ENCODE measurements at regions not wholly inside any gene's neighbourhood (a gene's known extent, or its start where the extent isn't known, plus 50 kb on each side); places are given as distances from the start of the nearest gene placed in this dataset.

DNA sequence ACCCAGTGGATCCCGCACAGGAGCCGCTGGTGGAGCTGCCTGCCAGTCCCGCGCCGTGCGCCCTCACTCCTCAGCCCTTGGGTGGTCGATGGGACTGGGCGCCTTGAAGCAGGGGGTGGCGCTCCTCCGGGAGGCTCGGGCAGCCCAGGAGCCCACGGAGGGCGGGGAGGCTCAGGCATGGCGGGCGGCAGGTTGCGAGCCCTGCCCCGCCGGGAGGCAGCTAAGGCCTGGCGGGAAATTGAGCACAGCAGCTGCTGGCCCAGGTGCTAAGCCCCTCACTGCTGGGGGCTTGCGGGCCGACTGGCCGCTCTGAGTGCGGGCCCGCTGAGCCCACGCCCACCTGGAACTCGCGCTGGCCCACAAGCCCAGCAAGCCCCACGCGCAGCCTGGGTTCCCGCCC lies 127.1 kb upstream of the TMEM164 start (continued):
- TF ChIP-seq IRF5 (IDR thresholded peaks at IDR 0.05; ENCODE audit: borderline replicate concordance): no peak
- TF ChIP-seq ZBTB4 (CRISPR knock-in tag; IDR thresholded peaks at IDR 0.05): no peak
- TF ChIP-seq SIN3A (IDR thresholded peaks at IDR 0.05; ENCODE audit: low read depth, low read length): no peak

DNA sequence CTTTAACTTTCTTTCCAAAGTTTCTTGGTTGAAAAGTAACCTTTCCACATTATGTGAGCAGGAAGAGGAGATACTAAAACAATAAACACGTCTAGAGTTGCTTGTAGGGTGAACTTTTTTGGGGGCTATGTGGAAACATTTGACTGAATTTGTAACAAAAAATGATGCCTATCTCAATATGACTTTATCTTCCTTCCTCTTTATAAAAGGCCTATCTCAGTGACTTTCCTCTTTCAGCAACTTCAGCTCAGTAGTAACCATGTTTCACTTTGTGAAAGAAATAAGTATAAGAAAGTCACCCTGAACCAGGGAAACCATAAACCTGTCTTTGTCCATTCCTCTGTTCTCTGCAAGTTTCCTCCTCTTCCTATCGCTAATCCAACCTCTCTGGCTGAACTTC lies 124.7 kb upstream of the TMEM164 start:
- FAIRE-seq (no peak), DNase-seq (ENCODE audit: low read depth, low spot score) (no peak), ATAC-seq (no peak)
- TF ChIP-seq ASH2L (IDR thresholded peaks at IDR 0.05; ENCODE audit: borderline replicate concordance, low read depth) (no peak), ZNF274 (IDR thresholded peaks at IDR 0.05; ENCODE audit: insufficient read depth, insufficient read length) (no peak)
- Histone ChIP-seq H3K79me2 (ENCODE audit: control insufficient read depth, insufficient read depth, low read length) (no peaks in the 10 kb centered on the region), H3K4me2 (ENCODE audit: control insufficient read depth, insufficient read depth) (no peak overlapping the region), H4K20me1 (ENCODE audit: control insufficient read depth, insufficient read depth) (no peaks in the 10 kb centered on the region), H2AFZ (ENCODE audit: control insufficient read depth, low read depth, low read length) (no peak overlapping the region), H3K9me3 (replicated peaks; ENCODE audit: control insufficient read depth, insufficient read depth, low read length) (no peaks in the 10 kb centered on the region), H3K4me3 (no peak overlapping the region), H3K27ac (ENCODE audit: control insufficient read depth, insufficient read depth) (no peak overlapping the region), H3K4me1 (ENCODE audit: control insufficient read depth, insufficient read depth, low read length) (no peaks in the 10 kb centered on the region), H3K9ac (ENCODE audit: control insufficient read depth, insufficient read depth, low read length) (no peak overlapping the region), H3K27me3 (replicated peaks in 1 of 2; ENCODE audit: control insufficient read depth in 2 of 2, insufficient read depth in 2 of 2, low read length in 1 of 2) (no peaks in the 10 kb centered on the region), H3K36me3 (ENCODE audit: control insufficient read depth in 2 of 2, insufficient read depth in 2 of 2, low read length in 1 of 2) (no peaks in the 10 kb centered on the region)
- in situ Hi-C loops (cut with MboI): no loop called here
- ChIA-PET CTCF (interaction anchor here (1.0 to 8.8 kb wide), 6 partner anchors 10 to 403 kb away, joined by 3 to 98 read pairs (median 40); no protein-coding TSS in a partner anchor), SMC1A (ENCODE audit: uncharacterized antibody, unreplicated experiment) (interaction anchor here (0.6 to 5.8 kb wide), 9 partner anchors 8 to 392 kb away, joined by 3 to 56 read pairs (median 5); no protein-coding TSS in a partner anchor), POLR2A (interaction anchor here (0.6 to 1.6 kb wide), 5 partner anchors 9 to 96 kb away, joined by 3 to 6 read pairs (median 3); no protein-coding TSS in a partner anchor), RAD21 (ENCODE audit: unreplicated experiment) (interaction anchor here (0.6 to 4.5 kb wide), 5 partner anchors 12 to 167 kb away, joined by 3 to 48 read pairs (median 5); no protein-coding TSS in a partner anchor)
- whole genome bisulfite sequencing (ENCODE audit: insufficient coverage, insufficient replicate concordance, low lambda C conversion rate, missing lambda C conversion rate): 2% methylated on average over 2 of the region's 2 CpGs
- BruUV-seq (replicated peaks): no TSS peak
- intact Hi-C loops (cut with micrococcal nuclease; ENCODE audit: unreplicated experiment): no loop called here
